Astrocyte of the cerebellum (primary cell): ENCODE measurements at regions not wholly inside any gene's neighbourhood (a gene's known extent, or its start where the extent isn't known, plus 50 kb on each side); places are given as distances from the start of the nearest gene placed in this dataset.

Source experiments
- DNase-seq: peaks from one replicate; pipeline ENCODE4 v3.0.0-alpha.2; 2011; ENCODE audit warnings: low read depth
- H3K4me3 ChIP-seq: 2 replicates; pipeline ENCODE4 v1.5.1; 2011; ENCODE audit warnings: mild to moderate bottlenecking, low read depth, low read length, moderate library complexity
- in situ Hi-C: cut with HindIII; loops from 2 replicates; pipeline ENCODE4 v1.10.0; 2017; ENCODE audit warnings: low sequenced_read_pairs
- TF ChIP-seq, protein P1 (sequence below): IDR thresholded peaks from 2 replicates; pipeline ENCODE4 v1.5.1; 2012; ENCODE audit warnings: low read length, low read depth, moderate library complexity, mild to moderate bottlenecking; ENCODE audit errors: missing control alignments

DNA sequence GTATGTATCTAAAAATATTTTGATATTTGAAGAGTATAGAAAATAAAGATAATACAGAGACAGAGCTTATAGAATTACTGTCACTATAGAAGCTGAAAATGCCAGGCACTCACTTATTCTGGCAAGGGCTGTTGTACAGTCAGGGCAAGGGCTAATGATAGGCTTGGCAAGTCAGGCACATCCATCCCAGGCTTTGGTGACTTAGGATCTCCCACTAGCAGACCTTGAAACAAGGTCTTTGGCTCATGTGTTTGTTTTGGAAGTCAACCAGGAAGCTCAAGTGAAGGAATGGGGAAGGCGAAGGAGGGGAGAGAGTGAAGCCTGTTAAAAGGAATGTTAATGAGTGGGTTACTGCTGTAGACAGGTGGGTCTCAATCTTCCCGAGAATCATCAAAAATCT, 199.1 kb upstream of the SUCLG2 start:
- DNase-seq = no peak
- H3K4me3 ChIP-seq = no peak overlapping the region
- in situ Hi-C loops = no loop called here
- TF ChIP-seq, protein P1, sequence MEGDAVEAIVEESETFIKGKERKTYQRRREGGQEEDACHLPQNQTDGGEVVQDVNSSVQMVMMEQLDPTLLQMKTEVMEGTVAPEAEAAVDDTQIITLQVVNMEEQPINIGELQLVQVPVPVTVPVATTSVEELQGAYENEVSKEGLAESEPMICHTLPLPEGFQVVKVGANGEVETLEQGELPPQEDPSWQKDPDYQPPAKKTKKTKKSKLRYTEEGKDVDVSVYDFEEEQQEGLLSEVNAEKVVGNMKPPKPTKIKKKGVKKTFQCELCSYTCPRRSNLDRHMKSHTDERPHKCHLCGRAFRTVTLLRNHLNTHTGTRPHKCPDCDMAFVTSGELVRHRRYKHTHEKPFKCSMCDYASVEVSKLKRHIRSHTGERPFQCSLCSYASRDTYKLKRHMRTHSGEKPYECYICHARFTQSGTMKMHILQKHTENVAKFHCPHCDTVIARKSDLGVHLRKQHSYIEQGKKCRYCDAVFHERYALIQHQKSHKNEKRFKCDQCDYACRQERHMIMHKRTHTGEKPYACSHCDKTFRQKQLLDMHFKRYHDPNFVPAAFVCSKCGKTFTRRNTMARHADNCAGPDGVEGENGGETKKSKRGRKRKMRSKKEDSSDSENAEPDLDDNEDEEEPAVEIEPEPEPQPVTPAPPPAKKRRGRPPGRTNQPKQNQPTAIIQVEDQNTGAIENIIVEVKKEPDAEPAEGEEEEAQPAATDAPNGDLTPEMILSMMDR = no peak

DNA sequence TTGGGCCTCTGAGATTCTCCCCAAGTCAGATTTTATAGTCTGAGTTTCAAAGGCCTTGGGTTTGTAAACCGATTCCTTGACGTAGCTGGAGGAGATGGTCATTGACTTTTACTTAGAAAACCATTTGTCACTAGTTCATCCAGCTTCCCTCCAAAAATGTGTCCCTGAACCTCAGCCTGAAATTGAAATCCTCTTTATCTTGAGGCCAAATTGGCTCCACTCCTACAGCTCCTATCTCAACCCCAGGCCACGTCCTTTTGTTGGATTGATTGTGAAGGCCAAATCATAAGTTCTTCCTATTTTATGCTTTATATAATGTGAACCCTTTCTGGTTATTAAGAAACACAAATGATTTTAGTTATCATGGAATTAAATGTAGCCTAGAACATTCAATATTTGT, 193.9 kb upstream of the SUCLG2 start:
- H3K4me3 ChIP-seq = no peak overlapping the region
- DNase-seq = no peak
- TF ChIP-seq, protein P1 = no peak
- in situ Hi-C loops = no loop called here

DNA sequence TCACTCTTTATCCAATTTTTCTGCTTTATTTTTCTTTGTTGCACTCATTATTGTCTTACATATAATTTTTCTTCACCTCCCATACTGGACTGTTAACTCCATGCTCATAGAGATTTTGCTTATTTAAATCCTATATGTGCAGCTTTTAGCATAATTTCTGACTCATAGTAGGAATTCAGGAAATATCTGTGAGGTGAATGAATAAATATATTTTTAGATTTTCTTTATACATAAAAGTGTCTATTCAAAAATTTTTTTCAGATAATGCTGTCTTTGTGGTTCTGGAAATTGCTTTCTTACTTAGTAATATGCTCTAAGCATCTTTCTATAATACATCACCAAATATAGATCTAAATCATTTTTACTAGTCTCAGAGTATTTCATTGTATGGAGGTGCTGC, 191.8 kb upstream of the SUCLG2 start:
- H3K4me3 ChIP-seq = no peak overlapping the region
- DNase-seq = no peak
- TF ChIP-seq, protein P1 = no peak
- in situ Hi-C loops = no loop called here

DNA sequence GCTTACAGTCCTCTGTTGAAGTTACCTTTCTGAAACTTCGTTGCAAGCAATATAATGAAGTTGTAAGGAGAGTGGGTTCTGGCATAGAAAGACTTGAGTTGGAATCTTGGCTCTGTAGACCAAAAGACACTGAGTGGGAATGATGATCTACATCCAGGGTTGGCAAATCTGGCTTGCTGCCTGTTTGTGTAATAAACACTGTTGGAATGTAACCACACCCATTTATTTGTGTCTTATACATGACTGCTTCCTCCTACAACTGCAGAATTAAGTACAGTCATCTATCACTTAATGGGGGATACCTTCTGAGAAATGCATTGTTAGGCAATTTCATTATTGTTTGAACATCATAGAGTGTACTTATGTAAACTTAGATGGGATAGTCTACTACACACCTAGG, 178.4 kb upstream of the SUCLG2 start:
- DNase-seq = no peak
- in situ Hi-C loops = no loop called here
- no peak overlapping the region for H3K4me3 ChIP-seq
- TF ChIP-seq, protein P1 = no peak

DNA sequence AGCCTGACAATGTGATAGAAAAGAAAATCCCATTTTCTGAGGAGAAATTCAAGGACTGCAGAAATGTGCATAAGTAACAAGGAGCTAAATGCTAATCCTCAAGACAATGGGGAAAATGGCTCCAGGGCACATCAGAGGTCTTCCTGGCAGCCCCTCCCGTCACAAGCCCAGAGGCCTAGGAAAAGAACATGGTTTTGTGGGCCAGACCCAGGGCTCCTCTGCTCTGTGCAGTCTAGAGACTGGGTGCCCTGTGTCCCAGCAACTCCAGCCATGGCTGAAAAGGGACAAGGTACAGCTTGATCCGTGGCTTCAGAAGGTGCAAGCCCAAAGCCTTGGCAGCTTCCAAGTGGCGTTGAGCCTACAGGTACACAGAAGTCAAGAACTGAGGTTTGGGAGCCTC, 176.8 kb upstream of the SUCLG2 start:
- H3K4me3 ChIP-seq = no peak overlapping the region
- DNase-seq = no peak
- TF ChIP-seq, protein P1 = no peak
- in situ Hi-C loops = no loop called here

DNA sequence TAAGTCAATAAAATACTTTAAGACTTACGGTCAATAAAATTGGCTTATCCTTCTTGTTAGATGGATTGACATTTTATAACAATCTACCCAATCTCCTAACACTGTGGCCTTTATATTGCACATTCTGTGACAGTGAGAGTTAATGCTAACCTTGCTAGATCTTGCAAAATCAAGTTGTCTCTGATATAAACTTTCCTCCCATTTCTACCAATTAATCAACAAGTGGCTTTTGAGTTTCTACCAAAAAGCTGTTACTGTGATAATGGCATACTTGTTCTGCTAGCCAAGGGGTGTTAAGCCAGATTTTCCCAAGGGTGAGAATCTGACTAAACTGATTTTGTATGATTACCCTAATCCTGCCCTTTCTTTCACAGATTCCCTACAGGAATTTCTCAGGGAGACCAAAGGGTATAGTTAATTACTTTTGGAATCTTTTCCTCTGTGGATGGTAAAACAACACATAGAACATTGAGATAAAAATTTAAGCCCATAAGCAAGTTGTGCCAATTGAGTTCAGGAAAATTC, 174.1 kb upstream of the SUCLG2 start:
- TF ChIP-seq, protein P1 = no peak
- in situ Hi-C loops = no loop called here
- no peak for DNase-seq
- no peak overlapping the region for H3K4me3 ChIP-seq

DNA sequence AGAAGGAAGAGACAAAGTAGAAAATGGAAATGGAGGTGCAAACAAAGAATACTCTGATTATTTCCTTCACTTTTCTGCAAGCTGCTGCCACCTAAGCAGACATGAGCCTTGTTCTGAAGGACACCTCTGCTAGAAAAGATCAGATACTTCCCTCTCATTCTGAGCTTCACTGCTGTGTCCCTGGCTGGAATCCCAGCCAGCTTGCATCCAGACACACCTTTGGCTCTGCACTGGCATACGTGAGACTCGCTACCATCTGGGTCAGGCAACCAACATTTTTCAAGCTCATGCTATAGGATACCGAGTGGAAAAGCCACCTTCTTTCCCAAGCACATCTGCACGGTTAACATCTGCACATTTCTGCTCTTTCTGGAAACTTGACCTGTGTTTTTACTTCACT, 166.7 kb upstream of the SUCLG2 start:
- no peak for DNase-seq
- no peak overlapping the region for H3K4me3 ChIP-seq
- TF ChIP-seq, protein P1 = no peak
- in situ Hi-C loops = no loop called here
